T-helper 1 cell (primary cell): ENCODE measurements at regions not wholly inside any gene's neighbourhood (a gene's known extent, or its start where the extent isn't known, plus 50 kb on each side); places are given as distances from the start of the nearest gene placed in this dataset.
"Not testable (repeated sequence)": the region's sequence is repeated elsewhere in the genome, so short reads cannot be mapped to it uniquely, and the experiment has no call there.

Experiments
- DNase-seq, 5 donors: peaks; one replicate each; pipeline ENCODE4 v3.0.0-alpha.2; 2012 to 2020

GRCh38 chr9:38153152-38153909 is 84.3 kb upstream of the SHB start:
- no peak for DNase-seq

GRCh38 chr9:38149647-38150046 is 80.6 kb upstream of the SHB start:
- no peak for DNase-seq

- no peak for DNase-seq
Measured at GRCh38 chr9:38146844-38147243, 77.8 kb upstream of the SHB start.

- DNase-seq, result no peak
Measured at GRCh38 chr9:38145526-38146053, 76.6 kb upstream of the SHB start.

- DNase-seq, result no peak
Measured at GRCh38 chr9:38144421-38144820, 75.4 kb upstream of the SHB start.

GRCh38 chr9:38141746-38142591 is 72.9 kb upstream of the SHB start:
- no peak for DNase-seq

GRCh38 chr9:38138276-38138675 is 69.2 kb upstream of the SHB start:
- DNase-seq, result no peak

- DNase-seq, result no peak
Measured at GRCh38 chr9:38137342-38137741, 68.3 kb upstream of the SHB start.

GRCh38 chr9:38136386-38136785 is 67.4 kb upstream of the SHB start:
- no peak for DNase-seq

- DNase-seq, result no peak
Measured at GRCh38 chr9:38134611-38135237, 65.7 kb upstream of the SHB start.

GRCh38 chr9:38133595-38133994 is 64.6 kb upstream of the SHB start:
- DNase-seq, result no peak

- no peak for DNase-seq
Measured at GRCh38 chr9:38132956-38133355, 63.9 kb upstream of the SHB start.

GRCh38 chr9:38131729-38132128 is 62.7 kb upstream of the SHB start:
- no peak for DNase-seq

GRCh38 chr9:38130724-38131123 is 61.7 kb upstream of the SHB start:
- no peak for DNase-seq

GRCh38 chr9:38129366-38129765 is 60.3 kb upstream of the SHB start:
- DNase-seq, result no peak

GRCh38 chr9:38128752-38129270 is 59.8 kb upstream of the SHB start:
- no peak for DNase-seq

- DNase-seq, result no peak
Measured at GRCh38 chr9:38127271-38127839, 58.3 kb upstream of the SHB start.

GRCh38 chr9:38126730-38127129 is 57.7 kb upstream of the SHB start:
- DNase-seq, result no peak

GRCh38 chr9:38125889-38126288 is 56.9 kb upstream of the SHB start:
- no peak for DNase-seq

GRCh38 chr9:38123359-38123758 is 54.3 kb upstream of the SHB start:
- not testable (repeated sequence) for DNase-seq

- no peak for DNase-seq
Measured at GRCh38 chr9:38120961-38121360, 51.9 kb upstream of the SHB start.

GRCh38 chr9:38119560-38120236 is 50.7 kb upstream of the SHB start:
- no peak for DNase-seq
